IPS-NIHi7 (cell line): ENCODE measurements at regions not wholly inside any gene's neighbourhood (a gene's known extent, or its start where the extent isn't known, plus 50 kb on each side); places are given as distances from the start of the nearest gene placed in this dataset.
"Not testable (repeated sequence)": the region's sequence is repeated elsewhere in the genome, so short reads cannot be mapped to it uniquely, and the experiment has no call there.

Experiments
- DNase-seq: peaks from one replicate; pipeline ENCODE4 v3.0.0; 2012; ENCODE audit warnings: mixed read lengths; ENCODE audit errors: extremely low spot score

DNA sequence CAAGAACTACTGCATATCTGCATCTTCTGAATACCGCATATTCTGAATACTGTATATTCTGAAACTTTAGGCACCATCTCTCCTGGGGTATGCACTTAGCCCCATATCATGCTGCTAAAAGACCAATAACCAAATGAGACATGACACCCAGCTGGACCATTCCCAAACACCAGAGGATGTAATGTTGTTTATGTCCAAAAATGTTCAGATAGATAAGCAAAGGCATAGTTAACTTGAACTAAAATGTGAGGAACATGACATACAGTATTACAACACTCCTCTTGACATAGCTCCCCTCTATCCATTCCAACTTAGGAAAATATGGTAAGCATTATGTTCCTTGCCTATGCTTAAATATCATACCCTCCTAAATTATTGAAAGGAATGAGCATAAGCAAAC is 127.3 kb downstream of the TENT5A start:
- no peak for DNase-seq

GRCh38 chr6:81624453-81624852 is 128.0 kb downstream of the TENT5A start:
- no peak for DNase-seq

- DNase-seq, result peak; percentile 22
These were observed 129.2 kb downstream of the TENT5A start for GRCh38 chr6:81623106-81623759.

DNA sequence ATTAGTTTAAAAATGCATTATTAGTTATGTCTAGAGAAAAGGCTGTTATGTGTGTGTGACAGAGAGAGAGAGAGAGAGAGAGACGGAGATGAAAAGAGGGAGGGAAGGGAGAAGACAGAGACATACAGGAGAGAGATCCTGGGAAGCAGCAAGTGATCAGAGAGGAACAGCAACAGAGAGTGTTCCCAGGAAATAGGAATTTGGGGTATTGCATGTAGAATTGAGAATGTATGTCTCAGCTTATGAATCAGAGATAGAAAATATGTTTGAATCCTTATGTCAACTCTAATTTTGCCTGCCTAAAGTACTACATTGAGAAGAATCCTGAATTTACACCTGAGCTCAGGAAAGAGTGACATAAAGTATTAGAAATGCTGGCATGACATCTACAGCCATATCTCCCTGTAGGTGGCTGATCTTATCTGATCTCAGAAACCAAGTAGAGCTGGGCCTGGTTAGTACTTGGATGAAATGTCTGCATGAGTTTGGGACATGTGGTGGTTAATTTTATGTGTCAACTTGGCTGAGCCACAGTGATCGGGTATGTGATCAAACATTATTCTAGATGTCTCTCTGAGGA is 130.6 kb downstream of the TENT5A start:
- no peak for DNase-seq

DNA sequence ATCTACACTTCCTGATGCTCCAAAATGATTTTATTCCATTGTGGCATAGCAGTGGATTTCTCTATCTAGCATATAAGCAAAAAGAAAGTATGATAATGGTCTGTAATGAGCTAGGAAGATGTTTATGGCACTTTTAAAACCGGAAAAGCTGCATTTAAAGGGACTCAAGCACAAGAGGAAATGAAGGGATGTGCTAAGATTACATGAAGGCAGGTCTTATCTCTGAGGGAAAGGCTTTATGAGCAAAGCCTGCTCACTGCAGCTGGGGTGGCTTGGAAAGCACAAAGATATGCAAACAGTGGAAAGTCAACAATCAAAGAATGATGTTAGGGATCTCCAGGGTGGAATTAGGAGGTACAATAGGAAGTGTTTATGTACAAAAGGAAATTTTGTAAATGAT is 138.2 kb downstream of the TENT5A start:
- peak; percentile 12 for DNase-seq

- no peak for DNase-seq
These were observed 138.9 kb downstream of the TENT5A start for GRCh38 chr6:81613606-81614005.

- no peak for DNase-seq
These were observed 140.3 kb downstream of the TENT5A start for GRCh38 chr6:81612136-81612535.

- DNase-seq, result no peak
These were observed 142.7 kb downstream of the TENT5A start for GRCh38 chr6:81609736-81610135.

DNA sequence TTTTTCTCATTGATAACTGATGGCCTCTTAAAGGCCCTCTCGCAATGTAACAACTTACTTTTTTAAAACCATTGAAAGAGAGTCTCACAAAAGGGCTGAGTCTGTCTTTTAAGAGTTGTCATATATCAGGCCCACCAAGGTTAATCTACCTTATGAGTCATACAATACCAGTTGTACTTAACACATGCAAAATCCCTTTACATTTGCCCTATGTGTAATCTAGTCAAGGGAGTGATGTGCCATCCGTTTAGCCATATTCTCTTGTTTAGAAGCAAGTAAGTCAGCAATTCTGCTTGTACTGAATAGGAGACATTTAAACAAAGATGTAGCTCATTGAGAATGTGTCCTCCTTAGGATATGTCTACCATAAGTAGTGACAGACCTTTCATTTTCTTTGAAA is 143.7 kb downstream of the TENT5A start:
- DNase-seq, result no peak

DNA sequence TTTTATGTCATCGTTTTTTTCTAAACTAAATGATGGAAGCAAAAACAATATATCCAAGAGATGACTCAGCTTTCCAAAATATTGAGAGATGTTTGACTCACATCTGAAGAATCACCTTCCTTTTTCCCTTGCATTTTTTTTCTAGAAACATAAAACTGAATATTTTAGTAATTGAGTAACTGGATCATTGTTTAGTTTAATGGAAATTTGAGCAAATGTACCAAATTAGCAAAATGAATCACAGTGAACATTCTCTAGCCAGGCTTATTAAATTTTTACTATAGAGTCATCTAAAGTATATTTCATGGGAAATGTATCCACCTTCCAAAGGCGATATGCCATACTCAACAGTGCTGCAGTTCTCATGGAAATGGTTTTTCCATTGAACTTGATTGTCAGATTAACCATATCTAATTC is 145.5 kb downstream of the TENT5A start:
- no peak for DNase-seq

- no peak for DNase-seq
These were observed 147.0 kb downstream of the TENT5A start for GRCh38 chr6:81605526-81605925.

- no peak for DNase-seq
These were observed 150.6 kb downstream of the TENT5A start for GRCh38 chr6:81601918-81602317.

DNA sequence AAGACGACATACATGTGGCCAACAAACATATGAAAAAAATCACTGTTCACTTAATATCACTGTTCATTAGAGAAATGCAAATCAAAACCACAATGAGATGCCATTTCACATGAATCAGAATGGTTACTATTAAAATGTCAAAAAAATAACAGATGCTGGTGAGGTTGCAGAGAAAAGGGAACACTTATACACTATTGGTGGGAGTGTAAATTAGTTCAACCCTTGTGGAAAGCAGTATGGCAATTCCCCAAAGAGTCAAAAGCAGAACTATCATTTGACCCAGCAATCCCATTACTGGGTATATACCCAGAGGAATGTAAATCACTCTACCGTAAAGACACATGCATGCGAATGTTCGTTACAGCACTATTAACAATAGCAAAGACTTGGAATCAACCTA is 152.0 kb downstream of the TENT5A start:
- not testable (repeated sequence) for DNase-seq

DNA sequence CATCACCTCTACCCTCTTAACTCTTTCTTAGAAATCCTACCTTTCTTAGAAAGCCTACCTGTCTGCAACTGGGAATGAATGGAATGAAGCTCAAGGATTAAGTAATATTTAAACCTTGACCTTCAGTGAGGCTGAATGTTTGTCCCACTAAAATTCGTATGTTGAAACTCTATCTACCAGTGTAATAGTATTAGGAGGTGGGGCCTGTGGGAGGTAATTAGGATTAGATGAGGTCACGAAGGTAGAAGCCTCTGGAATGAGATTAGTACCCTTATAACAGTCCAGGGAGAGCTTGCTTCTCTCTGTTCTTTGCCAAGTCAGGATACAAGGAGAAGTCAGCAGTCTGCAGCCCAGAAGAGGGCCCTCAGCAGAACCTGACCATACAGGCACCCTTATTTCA is 158.0 kb downstream of the TENT5A start:
- no peak for DNase-seq

GRCh38 chr6:81590314-81590691 is 162.2 kb downstream of the TENT5A start:
- no peak for DNase-seq

DNA sequence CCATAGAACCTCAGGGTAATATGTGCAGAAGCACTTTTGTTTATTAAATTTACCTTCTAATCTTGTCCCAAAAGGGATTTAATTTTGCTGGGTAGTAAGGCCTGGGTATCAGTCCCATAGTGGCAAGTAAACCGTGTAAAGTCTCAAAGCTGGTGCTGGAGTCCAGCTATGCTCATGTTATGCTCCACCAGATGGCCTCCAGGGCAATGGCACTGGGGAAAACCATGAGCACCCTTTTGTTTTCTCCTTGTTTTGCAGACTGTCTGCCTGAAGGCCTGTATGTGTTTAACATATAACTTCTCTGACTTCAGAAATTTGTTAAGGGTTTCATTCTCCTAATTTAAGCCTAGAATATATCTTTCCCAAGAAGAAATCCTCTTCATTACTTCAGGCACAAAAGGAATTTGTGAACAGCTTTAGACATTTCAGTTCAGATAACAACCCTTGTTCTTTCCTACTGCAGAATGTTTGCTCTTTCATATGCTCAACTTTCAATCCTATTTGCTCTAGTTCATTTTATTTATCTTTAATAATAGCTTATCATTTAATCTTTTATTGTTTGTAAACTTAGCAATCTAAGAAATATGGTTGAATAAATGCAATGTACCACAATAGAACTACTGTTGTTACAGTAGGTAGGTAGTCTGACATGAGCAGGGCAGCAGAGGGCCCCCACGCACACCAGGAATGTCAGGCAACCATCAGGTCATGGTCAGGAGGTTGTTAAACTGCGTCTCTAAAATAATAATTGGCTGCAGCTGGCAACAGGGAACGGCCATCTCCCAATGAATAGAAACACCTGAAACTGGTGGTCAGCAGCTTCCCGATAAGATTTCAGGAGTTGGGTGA is 162.8 kb downstream of the TENT5A start:
- DNase-seq, result no peak

DNA sequence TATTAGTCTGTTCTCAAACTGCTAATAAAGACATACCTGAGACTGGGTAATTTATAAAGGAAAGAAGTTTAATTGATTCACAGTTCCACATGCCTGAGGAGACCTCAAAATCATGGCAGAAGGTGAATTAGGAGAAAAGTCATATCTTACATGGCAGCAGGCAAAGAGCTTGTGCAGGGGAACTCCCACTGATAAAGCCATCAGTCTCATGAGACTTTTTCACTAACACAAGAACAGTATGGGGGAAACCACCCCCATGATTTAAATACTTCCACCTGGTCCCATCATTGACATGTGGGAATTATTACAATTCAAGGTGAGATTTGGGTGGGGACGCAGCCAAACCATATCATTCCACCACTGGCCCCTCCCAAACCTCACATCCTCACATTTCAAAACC is 166.8 kb downstream of the TENT5A start:
- not testable (repeated sequence) for DNase-seq

DNA sequence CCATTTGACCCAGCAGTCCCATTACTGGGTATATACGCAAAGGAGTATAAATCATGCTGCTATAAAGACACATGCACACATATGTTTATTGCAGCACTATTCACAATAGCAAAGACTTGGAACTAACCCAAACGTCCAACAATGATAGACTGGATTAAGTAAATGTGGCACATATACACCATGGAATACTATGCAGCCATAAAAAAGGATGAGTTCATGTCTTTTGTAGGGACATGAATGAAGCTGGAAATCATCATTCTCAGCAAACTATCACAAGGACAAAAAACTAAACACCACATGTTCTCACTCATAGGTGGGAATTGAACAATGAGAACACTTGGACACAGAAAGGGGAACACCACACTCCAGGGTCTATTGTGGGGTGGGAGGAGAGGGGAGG is 168.3 kb downstream of the TENT5A start:
- DNase-seq, result not testable (repeated sequence)

GRCh38 chr6:81575442-81575841 is 177.0 kb downstream of the TENT5A start:
- DNase-seq, result no peak

DNA sequence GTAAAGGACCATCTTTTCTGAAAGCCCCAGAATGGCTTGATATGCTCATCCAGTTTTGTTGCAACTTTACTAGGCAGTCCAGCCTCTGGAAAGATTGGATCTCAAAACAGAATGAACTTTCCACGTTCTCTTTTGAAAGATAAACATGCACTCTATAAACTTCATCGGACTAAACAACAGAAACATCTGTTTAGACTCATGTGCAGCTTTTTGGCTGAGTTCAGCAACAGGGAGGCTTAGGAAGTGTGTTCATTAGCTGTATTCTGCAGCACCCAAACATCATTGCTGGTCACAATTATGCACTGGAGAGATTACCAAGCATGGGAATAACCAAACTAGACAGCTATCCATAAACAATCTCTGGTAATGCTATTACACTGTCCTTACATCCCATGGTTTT is 180.5 kb downstream of the TENT5A start:
- DNase-seq, result no peak

- DNase-seq, result no peak
These were observed 181.8 kb downstream of the TENT5A start for GRCh38 chr6:81570681-81571080.

GRCh38 chr6:81568973-81569372 is 183.5 kb downstream of the TENT5A start:
- DNase-seq, result no peak

- DNase-seq, result no peak
These were observed 187.4 kb downstream of the TENT5A start for GRCh38 chr6:81565071-81565470.
